ENCODE measurements at regions not wholly inside any gene's neighbourhood (a gene's known extent, or its start where the extent isn't known, plus 50 kb on each side); places are given as distances from the start of the nearest gene placed in this dataset.

DNA sequence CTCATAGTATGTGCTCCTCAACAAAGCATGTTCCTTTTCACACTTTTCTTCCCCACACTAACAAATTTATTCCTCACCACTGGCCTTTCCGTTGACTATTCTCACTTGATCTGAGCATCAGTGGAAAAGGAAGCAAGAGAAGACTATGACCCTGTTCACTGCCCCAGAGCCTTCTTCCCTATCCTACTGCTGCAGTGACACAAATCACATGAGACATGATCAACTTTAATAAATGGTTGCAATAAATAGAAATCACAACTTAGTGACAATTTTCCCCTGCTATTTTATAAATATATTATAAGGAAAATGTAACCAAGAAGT lies 438.7 kb upstream of the SOX9 start:
- no peak for DNase-seq

DNA sequence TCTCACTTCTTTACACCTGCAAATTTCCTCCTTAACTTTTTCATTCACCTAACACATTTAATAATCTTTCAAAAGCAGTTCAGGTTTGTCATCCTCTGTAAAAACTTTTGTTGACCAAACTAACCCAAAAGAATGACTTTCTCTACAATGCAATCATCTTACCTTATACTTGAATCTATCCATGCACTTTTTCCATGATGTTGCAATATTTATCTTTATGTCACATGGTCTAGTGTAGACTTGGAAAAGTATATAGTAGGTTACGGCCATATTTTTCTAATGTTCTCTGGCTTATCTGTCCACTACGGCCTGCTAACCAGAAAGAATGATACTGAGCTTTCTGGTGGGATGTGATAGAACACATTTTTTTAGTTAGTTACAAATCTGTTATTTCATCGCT lies 431.0 kb upstream of the SOX9 start:
- no peak for DNase-seq

DNA sequence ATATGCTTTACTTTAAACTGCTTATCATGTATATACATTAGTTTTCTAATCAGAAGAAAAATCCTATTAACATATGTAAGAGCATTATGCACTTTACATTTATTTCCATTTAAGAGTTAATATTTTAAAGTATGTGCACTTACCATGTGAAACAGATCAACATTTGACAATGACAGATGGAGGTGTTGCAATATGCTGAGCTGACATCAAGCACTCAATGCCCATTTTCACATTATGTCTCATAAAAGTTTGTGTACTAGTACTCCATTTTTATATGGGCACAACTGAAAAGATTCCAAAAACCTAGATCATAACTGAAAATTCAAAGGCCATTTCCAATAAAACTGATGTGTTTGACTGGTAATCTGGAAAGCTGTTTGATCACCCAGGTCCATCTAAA lies 420.9 kb upstream of the SOX9 start:
- no peak for DNase-seq

DNA sequence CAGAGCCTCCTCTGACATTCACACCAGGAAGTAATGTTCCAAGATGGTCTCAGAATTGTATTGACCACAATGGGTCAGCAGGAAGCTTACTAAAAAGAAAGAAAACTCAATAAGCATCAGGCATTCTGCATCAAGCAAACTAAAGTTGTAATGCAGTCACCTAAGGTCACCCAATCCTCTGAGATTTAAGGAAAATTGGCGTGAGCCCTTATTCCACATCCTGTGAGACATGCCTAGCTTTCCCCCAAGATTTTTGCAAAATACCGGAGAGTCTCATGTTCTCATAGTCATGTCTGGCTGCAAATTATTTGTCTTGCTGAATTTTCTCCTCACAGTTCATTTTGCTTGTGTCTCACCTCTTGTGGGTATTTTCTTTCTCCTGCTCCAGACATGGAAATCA lies 417.1 kb upstream of the SOX9 start:
- DNase-seq = no peak

DNA sequence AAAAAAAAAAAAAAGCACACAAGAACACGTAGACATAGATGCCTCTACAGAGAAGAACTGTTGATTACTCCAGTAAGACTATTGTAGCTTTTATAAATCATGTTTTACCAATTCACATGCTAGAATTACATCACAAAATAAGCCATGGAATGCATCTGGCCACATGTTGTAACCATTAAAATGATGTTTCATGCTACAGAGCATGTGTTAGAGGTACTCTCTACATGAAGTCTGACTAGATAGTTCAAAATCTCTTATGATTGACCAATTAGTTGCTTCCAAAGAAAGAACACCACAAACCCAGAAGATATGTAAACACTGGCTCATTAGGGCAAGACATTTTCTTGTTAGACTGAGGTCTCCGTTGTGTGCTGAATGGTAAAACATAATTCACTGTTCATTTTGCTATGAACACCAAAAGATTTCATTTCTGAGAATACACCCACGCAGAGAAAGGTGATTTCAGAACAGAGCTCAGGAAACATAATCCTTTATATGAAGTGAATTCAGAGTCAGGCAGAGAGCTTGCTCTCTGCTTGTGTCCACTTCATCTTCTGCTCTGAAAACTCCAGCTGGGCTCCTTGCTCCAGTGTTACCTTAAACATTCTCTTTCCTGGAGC lies 411.4 kb upstream of the SOX9 start:
- DNase-seq = no peak

DNA sequence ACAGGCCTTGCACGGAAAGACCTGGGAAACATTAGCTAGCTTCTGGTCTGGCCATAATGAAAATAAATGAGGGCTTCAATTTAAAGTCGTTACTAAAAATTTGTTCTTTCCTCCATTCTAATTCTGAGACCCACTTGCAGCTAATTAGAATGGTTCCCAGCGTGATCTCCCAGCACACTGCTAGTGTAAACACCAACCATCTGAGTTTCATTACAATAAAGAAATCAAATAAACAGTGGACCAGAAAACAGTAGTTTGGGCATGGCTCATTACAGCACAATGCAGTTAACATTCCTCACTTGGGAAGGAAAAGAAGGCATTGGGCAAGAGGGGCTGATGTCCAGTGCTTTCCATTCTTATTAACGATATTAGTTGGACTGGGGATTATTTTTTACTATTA lies 410.9 kb upstream of the SOX9 start:
- no peak for DNase-seq

DNA sequence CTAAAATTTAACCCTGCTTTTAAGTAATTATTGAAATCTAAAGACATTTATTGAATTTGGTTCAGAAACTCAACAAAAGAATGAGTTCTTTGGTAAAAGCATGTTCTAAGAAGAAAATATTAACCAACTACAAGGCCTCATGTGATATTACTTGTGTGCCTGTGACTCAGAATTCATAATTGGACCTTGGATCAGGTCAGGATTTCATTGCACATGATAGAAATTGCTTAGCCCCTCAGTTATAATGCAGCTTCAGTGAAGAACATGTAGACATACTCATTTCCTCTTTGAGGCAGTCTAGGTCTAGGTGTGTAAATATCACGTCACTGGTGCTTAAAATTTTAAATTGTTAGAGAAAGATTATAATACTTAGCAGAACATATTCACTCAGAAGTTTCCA lies 410.0 kb upstream of the SOX9 start:
- no peak for DNase-seq

DNA sequence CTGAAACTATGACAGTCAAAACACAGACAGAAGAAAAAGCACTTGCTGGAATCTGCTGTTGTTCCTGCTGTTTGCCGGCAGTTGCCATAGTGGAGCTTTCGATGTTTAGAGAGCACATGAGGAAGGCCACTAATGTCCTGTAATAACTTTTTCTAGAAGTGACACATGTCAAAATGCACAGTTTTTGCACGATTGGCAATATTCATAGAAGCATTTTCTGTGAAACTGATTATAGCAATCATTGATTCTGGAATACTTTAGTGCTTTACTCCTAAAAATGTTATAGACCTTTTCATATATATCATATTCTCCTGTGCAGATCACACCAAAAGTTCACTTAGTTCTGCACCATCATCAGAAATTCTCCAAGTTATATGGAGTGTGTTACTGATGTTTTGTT lies 407.0 kb upstream of the SOX9 start:
- no peak for DNase-seq

DNA sequence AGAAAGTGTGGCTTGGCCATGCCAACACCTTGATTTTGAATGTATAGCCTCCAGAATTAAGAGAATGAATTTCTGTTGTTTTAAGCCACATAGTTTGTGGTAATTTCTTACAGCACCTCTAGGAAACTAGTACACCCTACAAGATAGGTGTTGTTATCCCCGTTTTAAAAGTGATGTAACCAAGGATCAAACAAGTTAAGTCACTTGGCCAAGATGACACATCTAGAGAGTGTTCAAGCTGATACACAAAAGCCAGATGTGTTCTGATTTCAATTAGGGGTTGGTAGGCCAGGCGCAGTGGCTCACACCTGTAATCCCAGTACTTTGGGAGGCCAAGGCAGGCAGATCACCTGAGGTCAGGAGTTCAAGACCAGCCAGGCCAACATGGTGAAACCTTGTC lies 396.5 kb upstream of the SOX9 start:
- DNase-seq = no peak

DNA sequence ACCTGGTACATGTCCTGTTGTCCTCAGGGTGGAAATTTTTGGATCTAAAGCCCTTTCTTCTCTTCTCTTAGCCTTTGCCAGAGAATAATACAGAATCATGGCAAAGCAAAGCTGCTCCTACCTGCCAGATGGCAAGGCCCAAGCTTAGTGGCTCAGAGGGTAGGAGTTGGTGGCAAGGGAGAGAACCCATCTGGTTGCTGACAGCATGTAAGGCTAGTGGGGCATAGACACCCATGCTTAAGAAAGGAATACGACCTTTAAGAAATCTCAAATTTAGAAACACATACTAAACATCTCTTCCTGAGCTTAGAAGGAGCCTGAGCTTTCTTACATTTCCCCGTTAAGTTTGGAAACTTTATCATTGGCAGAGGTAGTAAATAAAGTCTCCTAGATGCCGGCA lies 395.0 kb upstream of the SOX9 start:
- DNase-seq = no peak

DNA sequence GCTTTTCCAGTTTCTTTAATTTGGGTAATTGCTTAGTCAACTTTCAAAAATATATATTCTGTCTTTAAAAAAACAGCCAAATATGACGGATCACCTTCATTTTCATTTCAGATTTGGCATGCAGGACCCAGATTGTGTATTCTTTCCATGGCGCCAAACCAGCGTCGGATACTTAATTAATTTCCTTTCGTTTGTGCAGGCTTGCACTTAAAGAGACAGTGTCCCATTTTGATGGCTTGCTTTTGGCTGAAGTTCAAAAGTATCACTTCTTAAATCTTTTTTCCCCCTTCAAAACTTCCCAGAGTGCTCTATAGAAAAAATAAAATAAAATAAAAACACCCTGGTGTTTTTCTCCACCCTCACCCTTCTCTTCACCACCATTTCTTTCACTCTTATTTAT lies 394.5 kb upstream of the SOX9 start:
- DNase-seq = no peak

DNA sequence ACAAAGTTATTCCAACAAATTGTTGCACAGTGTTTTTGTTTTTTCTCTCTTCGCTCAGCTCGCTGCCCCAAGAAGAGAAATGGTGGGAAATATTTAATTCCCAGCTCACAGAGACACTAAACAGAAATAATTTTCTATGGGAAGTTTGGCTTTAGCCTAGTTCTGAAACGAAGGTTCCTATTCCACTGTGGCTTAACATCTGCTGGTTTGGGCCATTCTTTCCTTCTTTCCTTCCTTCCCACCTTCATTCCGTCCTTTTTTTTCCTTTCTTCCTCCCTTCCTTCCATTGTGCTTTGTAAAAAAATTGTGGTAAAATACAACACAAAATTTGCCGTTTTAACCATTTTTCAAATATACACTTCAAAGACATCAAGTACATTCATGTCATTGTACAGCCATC lies 393.5 kb upstream of the SOX9 start:
- DNase-seq = no peak

DNA sequence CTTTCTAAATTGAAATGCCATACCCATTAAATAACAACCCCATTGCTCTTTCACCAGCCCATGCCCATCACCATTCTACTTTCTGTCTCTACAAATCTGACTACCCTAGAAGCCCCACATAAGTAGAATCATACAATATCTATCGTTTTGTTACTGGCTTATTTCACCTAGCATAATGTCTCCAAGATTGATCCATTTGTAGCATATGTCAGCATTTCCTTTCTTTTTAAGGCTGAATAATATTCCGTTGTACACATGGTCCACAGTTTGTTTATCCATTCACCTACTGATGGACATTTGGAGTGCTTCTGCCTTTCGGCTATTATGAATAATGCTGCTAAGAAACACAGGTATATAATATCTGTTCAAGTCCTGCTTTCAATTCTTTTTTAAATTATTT lies 393.1 kb upstream of the SOX9 start:
- no peak for DNase-seq

DNA sequence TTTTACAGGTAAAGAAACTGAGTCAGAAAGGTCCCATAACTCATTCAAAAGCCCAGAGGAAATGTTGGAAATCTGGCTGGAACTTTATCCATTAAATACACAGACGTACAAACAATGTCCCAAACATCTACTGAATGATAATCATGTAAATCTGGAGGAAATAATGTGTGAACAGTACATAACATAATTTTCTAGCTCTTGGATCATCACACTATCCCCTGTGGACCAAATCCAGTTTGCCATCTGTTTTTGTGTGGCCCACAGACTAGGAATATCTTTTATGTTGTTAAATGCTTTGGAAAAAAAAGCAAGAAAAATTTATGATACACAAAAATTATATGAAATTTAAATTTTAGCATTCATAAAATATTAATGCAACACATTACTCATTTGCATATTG lies 389.9 kb upstream of the SOX9 start:
- no peak for DNase-seq

DNA sequence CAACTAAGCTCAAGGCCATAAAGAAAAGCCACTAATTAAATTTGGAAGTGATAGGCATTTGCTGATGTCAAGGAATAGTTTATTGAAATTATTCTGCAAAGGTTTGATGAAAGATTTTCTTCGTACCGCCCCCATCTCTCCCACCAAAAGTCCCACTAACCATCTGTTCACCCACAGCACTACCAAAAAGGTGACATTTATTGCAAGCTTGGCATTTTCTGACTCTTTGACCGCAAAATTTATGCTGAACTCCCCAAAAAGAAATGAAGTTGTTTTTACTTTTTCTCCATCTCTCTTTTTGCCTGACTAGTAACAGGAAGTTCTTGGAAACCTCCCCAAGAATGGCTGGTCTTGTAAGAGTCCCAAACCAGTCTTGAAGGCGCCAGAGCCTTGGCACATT lies 384.9 kb upstream of the SOX9 start:
- DNase-seq = no peak

DNA sequence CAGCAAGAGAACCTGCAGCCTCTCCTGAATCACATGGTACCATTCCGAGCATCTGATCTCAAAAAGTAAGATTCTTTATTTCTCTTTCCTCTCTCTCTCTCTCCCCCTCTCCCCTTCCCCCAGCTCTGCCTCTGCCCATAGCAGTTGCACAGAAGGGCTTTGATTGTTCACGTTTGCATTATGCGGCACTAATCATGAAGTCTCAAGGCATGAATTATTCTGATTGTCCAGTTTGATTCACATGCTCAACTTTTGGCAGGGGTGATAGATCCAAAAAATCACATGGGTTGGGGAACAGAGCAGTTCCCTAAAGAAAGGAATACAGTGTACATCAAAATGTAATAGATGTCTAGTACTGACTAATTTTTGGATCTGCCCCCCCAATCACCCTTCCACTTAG lies 380.0 kb upstream of the SOX9 start:
- DNase-seq = no peak

DNA sequence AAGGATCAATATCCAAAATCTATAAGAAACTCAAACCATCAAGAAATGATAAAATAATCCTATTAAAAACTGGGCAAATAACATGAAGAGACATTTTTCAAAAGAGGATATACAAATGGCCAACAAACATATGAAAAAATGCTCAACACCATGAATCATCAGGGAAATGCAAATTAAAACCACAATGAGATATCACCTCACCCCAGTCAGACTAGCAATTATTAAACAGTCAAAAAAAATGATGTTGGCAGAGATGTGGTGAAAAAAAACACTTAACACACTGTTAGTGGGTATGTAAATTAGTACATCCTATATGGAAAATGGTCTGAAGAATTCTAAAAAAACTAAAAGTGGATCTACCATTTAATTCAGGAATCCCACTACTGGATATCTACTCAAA lies 379.0 kb upstream of the SOX9 start:
- DNase-seq = no peak

DNA sequence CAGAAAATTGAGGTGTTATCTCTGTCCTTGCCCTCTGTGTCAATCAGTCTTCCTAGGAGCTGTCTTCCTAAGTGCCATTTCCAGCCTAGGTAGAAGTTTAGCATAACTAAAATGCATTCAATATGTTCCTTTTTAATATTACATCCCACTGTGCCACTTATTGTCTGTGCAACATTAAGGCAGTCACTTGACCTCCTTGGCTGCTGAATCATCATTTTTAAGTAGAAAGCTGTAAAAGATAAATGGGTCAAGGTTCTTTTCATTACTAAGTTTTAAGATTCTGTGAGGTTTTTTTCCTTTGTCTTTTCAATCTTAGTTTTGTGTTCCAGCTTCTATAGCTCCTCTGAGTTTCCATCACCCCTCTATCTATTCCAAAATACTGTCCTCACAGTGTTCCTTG lies 371.9 kb upstream of the SOX9 start:
- no peak for DNase-seq

DNA sequence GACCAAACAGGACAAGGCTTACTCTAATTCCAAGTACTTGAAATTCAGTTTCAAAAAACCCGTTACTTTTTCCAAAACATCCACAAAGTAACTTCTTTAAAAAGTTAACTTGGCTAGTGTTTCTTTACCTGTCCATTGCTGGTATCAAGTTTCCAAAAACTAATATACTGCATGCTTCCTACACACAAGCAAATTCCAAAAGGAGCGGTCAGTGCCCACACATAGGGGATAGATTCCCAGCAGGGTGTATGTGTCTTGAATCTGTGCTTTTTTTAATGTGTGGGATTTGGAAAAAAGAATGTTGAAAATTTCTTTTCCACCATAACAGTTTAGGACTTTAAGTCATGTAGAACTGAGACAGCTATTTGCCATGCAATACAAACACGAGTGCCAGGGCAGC lies 367.8 kb upstream of the SOX9 start:
- no peak for DNase-seq

DNA sequence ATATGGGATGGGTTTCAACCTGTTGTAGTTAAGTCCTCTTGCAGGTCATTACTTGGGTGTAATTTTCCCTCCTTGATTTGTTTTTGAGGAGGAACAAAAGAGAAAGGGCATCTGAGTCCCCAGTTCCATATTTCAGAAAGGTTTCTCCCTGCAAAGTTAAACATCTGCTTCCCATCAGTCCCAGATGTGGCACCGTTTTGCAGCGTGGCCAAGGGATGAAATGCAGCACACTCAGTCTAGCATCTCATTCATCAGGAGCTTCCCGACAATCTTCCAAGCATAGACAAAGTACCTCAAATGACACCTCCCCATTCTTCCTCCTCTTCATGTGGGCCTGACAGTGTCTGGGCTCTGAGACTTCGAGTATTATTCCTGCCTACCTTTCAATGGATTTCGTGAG lies 363.7 kb upstream of the SOX9 start:
- no peak for DNase-seq

DNA sequence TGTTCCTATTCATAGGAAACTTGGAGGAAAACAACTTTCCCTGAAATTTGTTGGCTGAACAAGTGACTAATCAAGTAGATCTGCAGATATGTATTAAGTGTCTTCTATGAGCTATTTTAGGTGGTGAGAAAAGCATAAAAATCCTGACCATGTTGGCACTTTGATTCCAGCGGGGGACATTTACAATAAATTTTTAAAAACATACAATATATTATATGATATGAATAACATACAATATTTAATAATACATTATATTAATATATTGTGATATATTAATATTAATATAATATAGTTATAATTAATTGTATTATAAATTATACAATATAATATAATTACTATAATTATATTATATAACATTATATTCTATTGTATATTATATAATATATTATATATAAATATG lies 362.9 kb upstream of the SOX9 start:
- DNase-seq = no peak

DNA sequence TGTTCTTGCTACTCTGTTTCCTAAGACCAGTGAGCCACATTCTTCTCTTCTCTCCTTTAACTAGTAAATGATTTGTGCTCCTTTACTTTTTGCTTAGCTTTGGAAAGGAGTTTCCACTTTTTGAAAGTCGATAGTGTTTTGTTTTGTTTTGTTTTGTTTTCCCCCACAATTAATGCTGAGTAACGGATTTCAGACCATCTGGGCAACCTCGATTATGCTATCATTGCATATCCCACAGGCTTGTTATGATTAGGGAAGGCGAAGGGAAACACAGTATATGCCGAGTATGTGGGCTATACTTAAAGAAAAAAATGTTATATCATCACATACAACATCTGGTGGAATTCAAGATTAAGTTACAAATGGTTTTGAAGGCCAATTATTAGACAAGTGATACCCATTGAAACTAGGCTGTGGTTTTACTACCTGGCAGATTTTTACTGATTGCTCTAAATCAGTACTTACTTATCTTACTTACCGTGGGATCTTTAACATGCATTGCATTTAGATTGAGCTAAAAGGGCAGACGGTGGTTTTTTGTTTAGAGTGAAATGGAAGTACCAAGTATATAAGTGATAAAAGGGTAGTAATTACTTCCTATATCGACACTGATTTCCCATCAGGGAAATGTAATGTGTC lies 361.3 kb upstream of the SOX9 start:
- DNase-seq = no peak

DNA sequence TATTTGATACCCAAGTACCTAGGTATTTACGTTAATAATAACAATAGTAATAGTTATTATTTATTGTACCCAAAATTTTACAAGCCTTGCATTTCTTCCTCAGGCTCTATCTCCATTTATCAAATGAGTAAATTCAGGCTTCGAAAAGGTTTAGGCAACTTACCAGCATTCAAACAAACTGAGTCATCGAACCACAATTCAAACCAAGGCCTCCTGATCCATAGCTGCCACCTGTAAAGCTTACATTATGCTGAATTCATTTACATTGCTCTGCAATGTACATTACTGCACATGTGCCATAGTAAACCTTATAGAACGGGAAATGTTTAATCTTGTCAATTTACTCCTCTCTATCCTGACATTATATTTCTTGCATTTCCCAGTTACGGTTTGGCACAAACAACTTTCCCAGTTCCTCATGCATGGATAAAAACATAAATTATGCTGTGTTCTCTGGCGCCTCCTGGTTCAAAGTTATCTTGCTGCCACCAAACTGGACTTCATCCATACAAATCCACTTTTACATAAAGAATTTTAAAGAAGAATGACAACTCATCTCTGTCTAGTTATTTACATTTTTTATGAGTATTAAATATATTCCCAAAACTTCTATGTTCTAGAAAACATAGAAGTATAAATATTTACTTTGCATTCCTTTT lies 360.6 kb upstream of the SOX9 start:
- DNase-seq = no peak

DNA sequence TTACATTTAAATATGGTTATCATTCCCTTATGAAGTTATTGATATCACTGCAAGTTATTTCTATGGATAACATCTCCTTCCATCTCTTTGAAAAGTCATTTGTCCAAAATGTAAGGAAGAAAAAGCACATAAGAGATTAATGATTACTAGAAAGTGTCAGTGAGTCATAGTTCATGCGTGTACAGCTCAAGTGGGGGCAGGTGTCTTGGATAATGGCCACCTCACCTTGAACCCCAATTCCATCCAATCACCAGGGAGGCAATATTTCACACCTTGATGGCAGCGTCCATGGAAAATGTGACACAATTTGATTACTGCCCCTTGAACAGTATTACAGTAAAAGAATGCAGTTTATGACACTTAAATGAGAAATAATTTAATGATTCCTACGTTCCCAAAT lies 358.3 kb upstream of the SOX9 start:
- no peak for DNase-seq

DNA sequence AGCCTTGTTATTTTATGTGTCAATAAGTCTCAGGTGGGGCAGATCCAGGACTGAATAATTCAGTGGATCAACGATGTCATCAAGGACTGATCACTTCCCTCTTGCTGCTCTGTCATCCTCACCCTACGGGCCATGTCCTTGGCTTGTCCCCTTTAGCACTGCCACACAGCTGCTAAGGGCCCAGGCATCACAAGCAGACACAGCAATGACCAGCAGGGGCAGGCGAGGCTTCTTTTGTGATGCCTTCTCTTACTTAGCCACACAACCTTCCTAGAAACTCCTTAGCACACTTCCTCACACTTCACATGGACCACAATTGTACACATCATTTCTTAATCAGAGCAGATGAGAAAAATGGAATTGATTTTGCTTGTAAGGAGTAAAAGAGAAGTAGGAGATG lies 356.3 kb upstream of the SOX9 start:
- DNase-seq = no peak

Measured in NCI-H510A (cell line).